GM19395 (cell line): ENCODE measurements at regions not wholly inside any gene's neighbourhood (a gene's known extent, or its start where the extent isn't known, plus 50 kb on each side); places are given as distances from the start of the nearest gene placed in this dataset.

ENCODE experiments used
- ATAC-seq: cut with Tn5 transposase; IDR thresholded peaks from one replicate; pipeline ENCODE4 v1.9.1; 2021; ENCODE audit warnings: mild to moderate bottlenecking, moderate library complexity; ENCODE audit not compliant: unreplicated experiment

GRCh38 chr5:175765858-175766257, 105.5 kb upstream of the CPLX2 start:
- ATAC-seq = no peak

DNA sequence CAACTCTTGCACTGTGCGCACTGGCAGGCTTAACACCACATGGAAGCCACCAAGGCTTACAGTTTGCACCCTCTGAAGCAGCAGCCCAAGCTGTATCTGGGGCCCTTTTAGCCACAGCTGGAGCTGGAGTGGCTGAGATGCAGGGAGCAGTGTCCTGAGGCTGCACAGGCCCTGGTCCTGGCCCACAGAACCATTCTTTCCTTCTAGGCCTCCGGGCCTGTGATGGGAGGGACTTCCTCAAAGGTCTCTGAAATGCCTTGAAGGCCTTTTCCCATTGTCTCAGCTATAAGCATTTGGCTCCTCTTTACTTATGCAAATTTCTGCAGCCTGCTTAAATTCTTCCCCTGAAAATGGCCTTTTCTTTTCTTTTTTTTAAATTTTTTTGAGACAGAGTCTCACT, 104.4 kb upstream of the CPLX2 start:
- ATAC-seq = no peak

DNA sequence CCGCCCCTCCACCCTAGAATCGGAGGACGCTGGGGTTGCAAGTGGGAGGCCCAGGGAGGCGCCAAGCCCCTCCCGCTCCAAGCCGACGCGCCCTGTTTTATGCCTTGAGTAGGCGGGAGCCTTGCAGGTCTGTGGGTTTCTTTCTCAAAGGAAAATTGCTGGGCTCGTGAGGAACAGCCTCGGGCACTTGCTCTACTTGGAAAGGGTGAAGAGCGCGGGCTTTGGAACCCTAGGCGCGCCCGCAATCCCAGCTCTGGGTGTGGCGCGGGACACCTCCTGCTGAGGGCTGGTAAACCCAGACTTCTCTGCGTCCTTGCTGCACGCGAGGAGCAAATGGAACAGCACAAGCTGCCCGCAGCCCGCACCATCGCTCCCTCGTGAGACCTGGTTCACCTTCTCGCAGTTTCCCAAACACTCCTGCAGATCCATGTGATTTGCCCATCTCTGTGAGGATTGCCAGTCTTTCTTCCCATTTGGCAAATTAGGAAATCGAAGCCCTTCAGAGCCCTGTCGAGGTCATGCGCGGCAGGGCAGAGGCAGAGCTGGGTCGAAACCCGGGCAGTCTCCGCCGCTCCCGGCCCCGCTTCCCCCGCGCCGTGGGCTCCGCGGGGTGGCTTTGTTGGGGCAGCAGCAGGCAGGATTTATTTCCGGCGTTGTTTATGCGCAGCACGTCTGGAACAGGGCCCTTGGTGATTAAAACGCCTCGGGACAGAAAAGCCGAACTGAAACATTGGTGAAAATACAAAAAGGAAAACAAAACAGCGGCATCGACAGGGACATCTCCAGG, 98.4 kb upstream of the CPLX2 start:
- no peak for ATAC-seq

DNA sequence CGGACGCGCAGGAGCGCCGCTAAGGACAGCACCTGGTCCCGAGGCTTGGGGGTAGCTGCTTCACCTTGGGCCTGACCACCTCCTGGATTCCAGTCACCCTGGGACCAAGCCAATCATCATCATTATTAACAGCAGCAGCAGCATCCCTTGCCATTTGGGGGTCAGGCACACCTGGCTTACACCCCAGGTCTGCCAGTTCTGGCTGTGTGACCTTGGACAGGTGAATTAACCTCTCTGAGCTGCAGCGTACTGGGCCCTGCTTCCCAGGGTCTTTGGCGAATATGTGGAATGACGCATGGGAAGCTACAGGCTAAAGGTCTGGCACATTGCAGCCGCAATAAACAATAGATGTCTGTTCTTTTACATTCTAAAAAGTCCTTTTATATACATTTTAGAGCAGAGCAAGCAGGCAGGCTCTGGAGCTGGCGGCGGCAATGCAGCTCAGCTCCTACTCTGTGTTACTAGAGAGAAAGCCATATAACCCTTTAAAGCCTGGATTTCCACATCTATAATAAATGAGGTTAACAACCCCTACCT, 97.8 kb upstream of the CPLX2 start:
- ATAC-seq = no peak

- no peak for ATAC-seq
Measured at GRCh38 chr5:175775416-175775815, 96.0 kb upstream of the CPLX2 start.

GRCh38 chr5:175778951-175779503, 92.4 kb upstream of the CPLX2 start:
- no peak for ATAC-seq

DNA sequence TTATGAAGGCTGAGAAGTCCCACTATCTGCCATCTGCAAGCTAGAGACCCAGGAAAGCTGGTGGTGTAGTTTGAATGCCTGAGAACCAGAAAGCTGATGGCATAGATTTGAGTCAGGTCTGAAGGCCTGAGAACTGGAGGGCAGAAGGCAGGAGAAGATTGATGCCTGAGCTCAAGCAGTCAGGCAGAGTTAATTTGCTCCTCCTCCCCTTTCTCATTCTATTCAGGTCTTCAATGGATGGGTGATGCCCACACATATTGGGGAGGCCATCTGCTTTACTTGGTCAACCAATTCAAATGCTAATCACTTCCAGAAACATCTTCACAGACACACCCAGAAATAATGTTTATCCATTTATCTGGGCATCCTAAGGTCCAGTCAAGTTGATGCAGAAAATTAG, 87.6 kb upstream of the CPLX2 start:
- no peak for ATAC-seq

- ATAC-seq = no peak
Measured at GRCh38 chr5:175784230-175784629, 87.1 kb upstream of the CPLX2 start.

DNA sequence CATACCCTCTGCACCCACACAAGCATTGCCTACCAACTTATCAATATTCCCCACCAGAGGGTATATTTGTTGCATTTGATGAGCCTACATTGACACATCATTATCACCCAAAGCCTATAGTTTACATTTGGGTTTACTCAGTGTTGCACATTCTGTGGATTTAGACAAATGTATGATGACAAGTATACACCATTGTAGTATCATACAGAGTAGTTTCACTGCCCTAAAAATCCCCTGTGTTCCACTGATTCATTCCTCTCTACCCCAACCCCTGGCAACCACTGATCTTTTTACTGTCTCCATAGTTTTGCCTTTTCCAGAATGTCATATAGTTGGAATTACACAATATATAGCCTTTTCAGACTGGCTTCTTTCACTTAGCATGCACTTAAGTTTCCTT, 85.7 kb upstream of the CPLX2 start:
- no peak for ATAC-seq

- no peak for ATAC-seq
Measured at GRCh38 chr5:175788155-175788787, 83.1 kb upstream of the CPLX2 start.

DNA sequence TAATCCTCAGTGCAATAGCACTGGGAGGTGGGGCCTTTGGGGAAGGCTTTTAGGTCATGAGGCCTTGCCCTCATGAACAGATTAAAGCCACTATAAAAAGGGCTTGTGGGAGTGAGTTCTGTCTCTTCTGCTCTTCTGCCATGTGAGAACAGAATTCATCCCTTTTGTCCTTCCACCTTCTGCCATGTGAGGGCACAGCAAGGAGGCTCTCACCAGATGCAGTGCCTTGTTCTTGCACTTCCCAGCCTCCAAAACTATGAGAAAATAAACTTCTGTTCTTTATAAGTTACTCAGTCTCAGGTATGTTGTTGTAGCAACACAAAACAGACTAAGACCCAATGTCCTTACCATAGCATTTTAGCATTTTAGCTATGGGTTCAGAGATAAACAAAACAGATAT, 81.7 kb upstream of the CPLX2 start:
- ATAC-seq = no peak

DNA sequence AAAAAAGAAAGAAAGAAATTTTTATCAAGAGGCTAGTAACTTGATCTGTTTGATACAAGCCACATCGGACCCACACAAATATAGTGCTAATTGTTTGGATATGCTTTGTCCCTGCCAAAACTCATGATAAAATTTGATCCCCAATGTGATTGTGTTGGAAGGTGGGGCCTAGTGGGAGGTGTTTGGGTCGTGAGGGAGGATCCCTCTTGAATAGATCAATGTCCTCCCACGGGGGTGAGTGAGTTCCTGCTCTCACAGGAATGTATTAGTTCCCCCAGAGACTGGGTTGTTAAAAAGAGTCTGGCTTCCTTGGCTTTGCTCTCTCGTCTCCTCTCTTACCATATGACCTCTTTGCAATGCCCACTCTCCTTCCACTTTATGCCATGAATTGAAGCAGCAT, 80.6 kb upstream of the CPLX2 start:
- ATAC-seq = no peak

DNA sequence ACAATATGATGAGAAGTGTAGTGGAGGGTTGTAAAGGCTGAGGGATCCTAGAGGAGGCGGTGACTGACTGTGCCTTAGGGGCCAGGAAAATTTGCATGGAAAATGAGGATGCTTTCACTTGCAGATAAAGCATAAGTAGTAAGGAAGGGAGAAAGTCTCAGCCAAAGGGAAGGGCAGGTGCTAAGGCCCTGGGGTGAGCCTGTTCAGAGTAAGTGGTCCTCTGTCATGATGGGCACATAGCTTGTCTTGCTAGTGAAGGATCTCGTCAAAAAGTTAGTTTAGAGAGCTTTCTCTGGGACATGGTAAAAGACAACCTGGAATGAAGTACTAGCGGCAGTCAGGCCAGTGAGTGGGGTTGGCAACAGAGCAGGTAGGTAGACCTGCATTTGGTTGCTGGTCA, 75.4 kb upstream of the CPLX2 start:
- no peak for ATAC-seq

DNA sequence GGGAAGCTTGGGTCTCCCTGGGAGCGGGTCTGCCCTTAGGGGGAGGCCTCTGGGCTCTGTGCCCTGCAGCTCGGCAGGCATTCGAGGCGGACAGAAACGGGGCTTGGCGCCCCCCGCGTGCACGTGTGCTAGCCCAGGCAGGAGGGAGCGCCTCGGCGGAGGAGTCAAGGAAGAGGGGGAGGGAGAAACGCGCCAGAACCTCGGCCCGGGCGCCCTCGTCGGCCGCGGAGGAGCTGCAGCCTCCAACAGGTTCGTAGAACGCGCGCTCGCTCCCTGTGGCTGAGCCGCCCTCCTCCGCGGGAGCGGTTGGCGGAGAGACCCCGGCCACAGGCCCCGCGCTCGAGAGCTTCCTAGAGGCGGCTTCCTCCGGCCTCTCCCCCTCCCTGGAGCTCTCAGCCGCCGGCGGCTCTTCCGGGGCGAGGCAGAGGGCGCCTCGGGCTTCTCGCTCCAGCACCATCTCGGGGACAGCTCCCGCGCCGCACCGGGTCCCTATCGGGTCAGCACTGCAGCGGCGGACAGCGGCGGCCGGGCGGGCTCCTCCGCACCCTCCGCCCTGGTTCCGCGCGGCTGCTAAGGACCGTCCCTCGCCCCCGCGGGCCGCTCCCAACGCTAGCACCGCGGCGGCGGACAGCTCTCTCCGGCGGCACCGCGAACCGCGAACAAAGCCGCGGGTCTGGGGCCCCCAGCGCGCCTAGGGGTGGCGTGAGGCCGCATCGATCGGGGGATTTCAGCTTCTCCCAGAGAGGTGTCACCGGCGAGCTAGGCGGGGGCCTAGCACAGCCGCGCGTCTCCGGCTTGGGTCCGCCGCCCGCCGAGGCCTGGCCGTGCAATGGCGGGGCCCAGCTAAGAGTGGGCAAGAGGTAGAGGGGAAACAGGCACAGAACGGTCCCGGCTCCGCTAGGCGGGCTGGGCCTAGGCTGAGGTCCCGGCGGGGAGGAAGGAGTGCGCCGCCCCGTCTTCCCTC, 74.6 kb upstream of the CPLX2 start:
- ATAC-seq = peak; percentile 90

DNA sequence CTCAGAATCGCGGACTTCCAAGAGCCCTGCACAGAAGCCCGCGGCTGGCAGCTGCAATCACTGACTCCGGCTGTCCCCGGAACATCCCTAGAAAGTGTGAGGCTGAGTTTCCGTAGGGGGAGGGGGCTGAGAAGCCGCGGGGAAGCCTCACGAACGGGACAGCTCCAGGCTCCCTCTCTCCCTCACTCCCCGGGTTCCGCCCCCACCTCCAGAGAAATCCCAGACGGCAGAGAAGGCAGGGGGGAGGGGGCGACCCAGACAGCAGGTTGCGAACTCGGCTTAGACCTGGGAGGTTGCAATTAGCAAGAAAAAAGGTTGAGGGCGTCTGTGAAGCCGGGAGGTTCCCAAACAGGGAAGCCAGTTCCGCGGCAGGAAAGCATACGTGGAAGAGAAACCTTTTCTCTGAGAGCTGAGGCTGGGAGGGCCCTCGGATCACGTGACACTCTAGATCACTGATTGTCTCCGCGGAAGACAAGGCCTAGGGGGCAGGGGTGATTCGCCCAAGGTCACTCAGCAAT, 73.8 kb upstream of the CPLX2 start:
- ATAC-seq = no peak

DNA sequence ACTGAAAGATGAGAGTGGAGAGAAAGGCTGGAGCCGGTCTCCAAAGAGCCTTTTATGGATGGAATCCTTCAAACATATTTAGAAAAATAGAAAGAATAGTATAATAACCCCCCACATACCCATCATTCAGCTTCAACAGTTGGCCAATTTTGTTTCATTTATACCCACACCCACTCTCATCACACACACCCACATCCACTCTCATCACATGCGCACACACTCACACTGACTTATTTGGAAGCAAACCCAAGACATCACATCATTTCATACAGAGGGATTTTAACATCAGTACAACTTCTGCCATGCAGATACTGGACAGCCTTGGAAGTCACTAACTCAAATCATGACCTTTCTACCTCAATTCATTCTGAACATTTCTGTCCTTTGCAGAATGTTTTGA, 72.8 kb upstream of the CPLX2 start:
- no peak for ATAC-seq

- no peak for ATAC-seq
Measured at GRCh38 chr5:175800656-175801081, 70.7 kb upstream of the CPLX2 start.

DNA sequence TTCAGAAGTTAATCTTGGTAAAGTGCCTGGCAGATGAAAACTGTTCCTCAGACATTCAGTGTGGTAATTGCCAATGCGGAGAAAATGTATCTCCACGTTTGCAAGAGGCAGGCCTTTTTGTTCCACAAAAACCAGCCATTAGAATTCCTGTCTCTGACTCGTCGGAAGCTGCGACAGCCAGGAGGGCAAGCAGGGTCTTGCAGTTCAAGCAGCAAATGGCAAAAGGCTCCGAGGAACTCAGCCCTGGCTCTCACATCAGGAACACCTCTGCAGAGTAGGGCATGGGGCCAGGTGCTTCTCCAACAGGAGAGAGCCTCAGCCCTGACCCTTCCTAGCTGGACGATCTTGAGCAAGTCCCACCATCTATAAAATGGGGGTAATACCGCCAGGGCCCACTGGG, 69.0 kb upstream of the CPLX2 start:
- ATAC-seq = no peak

DNA sequence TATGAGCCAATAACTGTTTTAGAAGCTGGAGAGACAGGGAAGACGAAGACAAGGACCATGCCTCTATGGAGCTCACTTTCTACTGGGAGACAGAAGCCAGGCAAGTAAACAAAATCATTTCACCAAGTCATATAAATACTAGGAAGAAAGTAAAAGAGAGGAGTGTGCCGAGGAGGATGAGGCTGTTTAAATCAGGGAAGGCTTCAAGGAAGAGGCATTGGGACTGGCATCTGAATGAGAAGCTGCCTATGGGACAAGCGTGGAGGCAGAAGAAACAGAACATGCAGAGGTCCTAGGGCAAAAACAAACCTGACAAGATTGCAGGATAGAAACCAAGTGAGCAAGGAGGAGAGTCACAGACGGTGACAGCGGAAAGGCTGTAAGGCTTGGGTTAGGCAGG, 68.1 kb upstream of the CPLX2 start:
- ATAC-seq = no peak

GRCh38 chr5:175803736-175804454, 67.5 kb upstream of the CPLX2 start:
- no peak for ATAC-seq
